ENCODE measurements at regions not wholly inside any gene's neighbourhood (a gene's known extent, or its start where the extent isn't known, plus 50 kb on each side); places are given as distances from the start of the nearest gene placed in this dataset.

DNA sequence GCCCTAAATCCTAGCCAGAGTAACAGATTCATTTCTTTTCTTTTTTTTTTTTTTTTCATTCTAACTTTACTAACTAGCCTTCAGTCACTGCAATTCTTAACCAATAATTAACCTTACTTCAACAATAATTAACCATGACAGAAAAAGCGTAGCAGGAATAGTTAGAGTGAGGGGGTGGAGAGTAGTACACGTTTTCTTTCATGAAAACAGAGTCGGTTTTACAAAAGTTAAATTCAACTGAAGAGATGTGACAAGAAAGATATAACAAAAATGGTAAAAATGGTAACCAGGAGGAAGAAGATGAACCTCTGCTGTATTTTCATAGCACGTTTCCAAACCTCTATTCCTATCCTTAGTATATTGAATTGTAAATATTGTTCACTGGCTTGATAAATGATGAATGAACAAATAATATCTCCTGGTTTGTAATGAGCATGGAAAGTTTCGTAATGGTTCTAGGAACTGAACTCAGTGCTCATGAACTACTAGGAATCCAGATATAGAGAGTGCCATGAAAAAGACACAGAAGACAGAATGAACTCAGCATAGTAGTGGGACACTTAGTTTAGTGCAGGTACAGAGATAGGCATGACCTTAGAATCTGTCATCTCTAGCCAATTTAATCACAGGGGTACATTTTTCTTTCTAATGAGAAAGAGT is 116.5 kb upstream of the ANO5 start:
- BruUV-seq (replicated peaks), result no TSS peak
- ChIA-PET POLR2A (no interaction called here), CTCF (ENCODE audit: unreplicated experiment) (no interaction called here)
- H3K4me2 ChIP-seq (ENCODE audit: low read length), result no peak overlapping the region
- intact Hi-C loops (cut with micrococcal nuclease; ENCODE audit: unreplicated experiment), result no loop called here
- H3K79me2 ChIP-seq (ENCODE audit: insufficient read depth, low read depth, low read length), result no peaks in the 10 kb centered on the region
- H3K27ac ChIP-seq (ENCODE audit: low read depth, low read length, poor library complexity, severe bottlenecking), result no peak overlapping the region
- no peak for DNase-seq (ENCODE audit: low spot score)
- H3K9me3 ChIP-seq (ENCODE audit: low read length), result no peaks in the 10 kb centered on the region
- no peak overlapping the region for H3K4me3 ChIP-seq (ENCODE audit: low read depth, low read length, poor library complexity, severe bottlenecking)
- no peak for TF ChIP-seq EZH2phosphoT487 (IDR thresholded peaks at IDR 0.05; ENCODE audit: borderline replicate concordance, low read depth, low read length)
- no peak for TF ChIP-seq CTCF (conservative IDR thresholded peaks at IDR 0.05; ENCODE audit: low read length)
- H3K9me2 ChIP-seq (ENCODE audit: insufficient read depth, low read length), result no peaks in the 10 kb centered on the region
- H3K4me1 ChIP-seq (ENCODE audit: insufficient read depth, low read length, poor library complexity, severe bottlenecking), result no peaks in the 10 kb centered on the region
- H4K20me1 ChIP-seq (ENCODE audit: insufficient read depth, low read length), result no peaks in the 10 kb centered on the region
- H2AFZ ChIP-seq (ENCODE audit: low read length), result no peak overlapping the region
- no peaks in the 10 kb centered on the region for H3K36me3 ChIP-seq (ENCODE audit: insufficient read depth, low read length)

- Histone ChIP-seq H3K9me3 (ENCODE audit: low read length) (no peaks in the 10 kb centered on the region), H3K4me1 (ENCODE audit: insufficient read depth, low read length, poor library complexity, severe bottlenecking) (no peaks in the 10 kb centered on the region), H3K27ac (ENCODE audit: low read depth, low read length, poor library complexity, severe bottlenecking) (no peak overlapping the region), H3K4me3 (ENCODE audit: low read depth, low read length, poor library complexity, severe bottlenecking) (no peak overlapping the region), H2AFZ (ENCODE audit: low read length) (no peak overlapping the region), H3K9me2 (ENCODE audit: insufficient read depth, low read length) (no peaks in the 10 kb centered on the region), H3K36me3 (ENCODE audit: insufficient read depth, low read length) (no peaks in the 10 kb centered on the region), H4K20me1 (ENCODE audit: insufficient read depth, low read length) (no peaks in the 10 kb centered on the region), H3K79me2 (ENCODE audit: insufficient read depth, low read depth, low read length) (no peaks in the 10 kb centered on the region), H3K4me2 (ENCODE audit: low read length) (no peak overlapping the region)
- no TSS peak for BruUV-seq (replicated peaks)
- CTCF ChIA-PET (ENCODE audit: unreplicated experiment), result no interaction called here
- DNase-seq (ENCODE audit: low spot score), result no peak
- intact Hi-C loops (cut with micrococcal nuclease; ENCODE audit: unreplicated experiment), result no loop called here
- no peak for TF ChIP-seq EZH2phosphoT487 (IDR thresholded peaks at IDR 0.05; ENCODE audit: borderline replicate concordance, low read depth, low read length)
- TF ChIP-seq CTCF (conservative IDR thresholded peaks at IDR 0.05; ENCODE audit: low read length), result no peak
- POLR2A ChIA-PET, result no interaction called here
Observed at GRCh38 chr11:22078063-22078462, 114.8 kb upstream of the ANO5 start.

GRCh38 chr11:22079133-22079872 is 113.6 kb upstream of the ANO5 start:
- H3K4me2 ChIP-seq (ENCODE audit: low read length), result no peak overlapping the region
- H2AFZ ChIP-seq (ENCODE audit: low read length), result no peak overlapping the region
- H3K4me1 ChIP-seq (ENCODE audit: insufficient read depth, low read length, poor library complexity, severe bottlenecking), result no peaks in the 10 kb centered on the region
- H3K4me3 ChIP-seq (ENCODE audit: low read depth, low read length, poor library complexity, severe bottlenecking), result no peak overlapping the region
- TF ChIP-seq CTCF (conservative IDR thresholded peaks at IDR 0.05; ENCODE audit: low read length), result no peak
- TF ChIP-seq EZH2phosphoT487 (IDR thresholded peaks at IDR 0.05; ENCODE audit: borderline replicate concordance, low read depth, low read length), result no peak
- H4K20me1 ChIP-seq (ENCODE audit: insufficient read depth, low read length), result no peaks in the 10 kb centered on the region
- no peaks in the 10 kb centered on the region for H3K9me3 ChIP-seq (ENCODE audit: low read length)
- CTCF ChIA-PET (ENCODE audit: unreplicated experiment), result no interaction called here
- DNase-seq (ENCODE audit: low spot score), result no peak
- no peaks in the 10 kb centered on the region for H3K79me2 ChIP-seq (ENCODE audit: insufficient read depth, low read depth, low read length)
- no TSS peak for BruUV-seq (replicated peaks)
- intact Hi-C loops (cut with micrococcal nuclease; ENCODE audit: unreplicated experiment), result no loop called here
- no peaks in the 10 kb centered on the region for H3K36me3 ChIP-seq (ENCODE audit: insufficient read depth, low read length)
- POLR2A ChIA-PET, result interaction anchor here (1.5 kb wide), 1 partner anchor 9 kb away, joined by 3 read pairs; no protein-coding TSS in a partner anchor
- no peaks in the 10 kb centered on the region for H3K9me2 ChIP-seq (ENCODE audit: insufficient read depth, low read length)
- H3K27ac ChIP-seq (ENCODE audit: low read depth, low read length, poor library complexity, severe bottlenecking), result no peak overlapping the region
